ENCODE measurements at regions not wholly inside any gene's neighbourhood (a gene's known extent, or its start where the extent isn't known, plus 50 kb on each side); places are given as distances from the start of the nearest gene placed in this dataset.

GRCh38 chr13:40494946-40495620 lies 171.4 kb downstream of the FOXO1 start:
- no peak for DNase-seq (ENCODE audit: low spot score)
- Histone ChIP-seq H4K20me1 (ENCODE audit: insufficient read depth, low read length) (no peaks in the 10 kb centered on the region), H3K4me2 (ENCODE audit: low read length) (peak overlapping the region; percentile 42; the same call in 1 of the 2 replicates), H3K79me2 (ENCODE audit: insufficient read depth, low read depth, low read length) (no peaks in the 10 kb centered on the region), H3K9me3 (ENCODE audit: low read length) (no peaks in the 10 kb centered on the region), H3K27ac (ENCODE audit: low read depth, low read length, poor library complexity, severe bottlenecking) (no peak overlapping the region), H2AFZ (ENCODE audit: low read length) (peak overlapping the region; percentile 22; the same call in 1 of the 2 replicates), H3K4me1 (ENCODE audit: insufficient read depth, low read length, poor library complexity, severe bottlenecking) (peaks cover 40% of the 10 kb centered on the region), H3K4me3 (ENCODE audit: low read depth, low read length, poor library complexity, severe bottlenecking) (no peak overlapping the region), H3K9me2 (ENCODE audit: insufficient read depth, low read length) (no peaks in the 10 kb centered on the region), H3K36me3 (ENCODE audit: insufficient read depth, low read length) (no peaks in the 10 kb centered on the region)
- intact Hi-C loops (cut with micrococcal nuclease; ENCODE audit: unreplicated experiment), result no loop called here
- BruUV-seq (replicated peaks), result no TSS peak
- ChIA-PET CTCF (ENCODE audit: unreplicated experiment) (interaction anchor here (0.6 kb wide), 1 partner anchor 22 kb away, joined by 10 read pairs; no protein-coding TSS in a partner anchor), POLR2A (interaction anchor here (0.9 to 3.0 kb wide), 3 partner anchors 11 to 28 kb away, joined by 4 to 10 read pairs (median 4); no protein-coding TSS in a partner anchor)
- TF ChIP-seq EZH2phosphoT487 (IDR thresholded peaks at IDR 0.05; ENCODE audit: borderline replicate concordance, low read depth, low read length) (no peak), CTCF (conservative IDR thresholded peaks at IDR 0.05; ENCODE audit: low read length) (no peak)

- Histone ChIP-seq H3K36me3 (ENCODE audit: insufficient read depth, low read length) (no peaks in the 10 kb centered on the region), H3K9me2 (ENCODE audit: insufficient read depth, low read length) (no peaks in the 10 kb centered on the region), H3K4me2 (ENCODE audit: low read length) (no peak overlapping the region), H3K4me1 (ENCODE audit: insufficient read depth, low read length, poor library complexity, severe bottlenecking) (peaks cover 35% of the 10 kb centered on the region), H3K4me3 (ENCODE audit: low read depth, low read length, poor library complexity, severe bottlenecking) (no peak overlapping the region), H3K79me2 (ENCODE audit: insufficient read depth, low read depth, low read length) (no peaks in the 10 kb centered on the region), H4K20me1 (ENCODE audit: insufficient read depth, low read length) (no peaks in the 10 kb centered on the region), H2AFZ (ENCODE audit: low read length) (no peak overlapping the region), H3K9me3 (ENCODE audit: low read length) (no peaks in the 10 kb centered on the region), H3K27ac (ENCODE audit: low read depth, low read length, poor library complexity, severe bottlenecking) (no peak overlapping the region)
- intact Hi-C loops (cut with micrococcal nuclease; ENCODE audit: unreplicated experiment), result no loop called here
- POLR2A ChIA-PET, result interaction anchor here (1.0 kb wide), 1 partner anchor 13 kb away, joined by 4 read pairs; no protein-coding TSS in a partner anchor
- CTCF ChIA-PET (ENCODE audit: unreplicated experiment), result no interaction called here
- TF ChIP-seq CTCF (conservative IDR thresholded peaks at IDR 0.05; ENCODE audit: low read length) (no peak), EZH2phosphoT487 (IDR thresholded peaks at IDR 0.05; ENCODE audit: borderline replicate concordance, low read depth, low read length) (no peak)
- no peak for DNase-seq (ENCODE audit: low spot score)
- BruUV-seq (replicated peaks), result no TSS peak
Measured at GRCh38 chr13:40495621-40496001, 170.8 kb downstream of the FOXO1 start.
